Panc1 (cell line): ENCODE measurements at regions not wholly inside any gene's neighbourhood (a gene's known extent, or its start where the extent isn't known, plus 50 kb on each side); places are given as distances from the start of the nearest gene placed in this dataset.

ENCODE experiments used
- ATAC-seq: fragments of 200-7000 bp; cut with Tn5 transposase; 2 replicates; pipeline ENCODE4 v1.9.1; 2020; ENCODE audit warnings: mild to moderate bottlenecking, moderate library complexity
- BruUV-seq: library from RNA; stranded (reverse); fragments of 400-500 nt; replicated peaks from 2 replicates; lab custom pipeline; 2021; lab: Mats Ljungman, UMichigan
- CTCF ChIA-PET: fragments of 300-600 bp; sonication (Branson Sonifier 250); formaldehyde crosslinking; loops from one replicate; lab custom pipeline; 2022; ENCODE audit warnings: antibody characterized with exemption; lab: Charles Lee
- POLR2A ChIA-PET: fragments of 300-600 bp; sonication (Branson Sonifier 250); formaldehyde crosslinking; loops from one replicate; lab custom pipeline; 2022; ENCODE audit warnings: antibody characterized with exemption; lab: Charles Lee
- DNase-seq: peaks from one replicate; pipeline ENCODE4 v3.0.0-alpha.2; 2010; ENCODE audit warnings: low read depth, low spot score
- H3K27ac ChIP-seq: 2 replicates; pipeline ENCODE4 v1.5.1; 2011; ENCODE audit warnings: mild to moderate bottlenecking, low read length, inconsistent platforms
- H3K27me3 ChIP-seq: fragments of 200-500 bp; sonication (Bioruptor generic); 2 replicates; pipeline ENCODE4 v1.6.0; 2014; ENCODE audit warnings: low read length, inconsistent platforms; ENCODE audit not compliant: control insufficient read depth, insufficient read depth
- H3K36me3 ChIP-seq: fragments of 200-500 bp; sonication (Bioruptor generic); 2 replicates; pipeline ENCODE4 v1.5.1; 2014; ENCODE audit warnings: inconsistent platforms, mild to moderate bottlenecking, low read length, moderate library complexity; ENCODE audit not compliant: control insufficient read depth, insufficient read depth
- H3K4me1 ChIP-seq: 2 replicates; pipeline ENCODE4 v1.5.1; 2011; ENCODE audit warnings: inconsistent platforms, mild to moderate bottlenecking, low read length, moderate library complexity; ENCODE audit not compliant: control insufficient read depth, insufficient read depth
- H3K4me3 ChIP-seq, 2 experiments: 2 replicates each; pipeline ENCODE4 v1.5.1; 2011 to 2012; ENCODE audit warnings: low read depth in 2 of 2, low read length in 2 of 2, mild to moderate bottlenecking in 2 of 2, inconsistent platforms in 1 of 2, moderate library complexity in 1 of 2
- H3K9me3 ChIP-seq: fragments of 200-500 bp; sonication (Bioruptor generic); 2 replicates; pipeline ENCODE4 v1.5.1; 2014; ENCODE audit warnings: low read depth, mild to moderate bottlenecking, inconsistent platforms, low read length, moderate library complexity; ENCODE audit not compliant: control insufficient read depth, insufficient read depth
- CTCF ChIP-seq: fragments of 450-650 bp; IDR thresholded peaks from 2 replicates; pipeline ENCODE4 v1.5.1; 2017; ENCODE audit warnings: mild to moderate bottlenecking
- POLR2AphosphoS5 ChIP-seq: IDR thresholded peaks from 2 replicates; pipeline ENCODE4 v1.6.1; 2012; ENCODE audit warnings: mild to moderate bottlenecking, low read depth, low read length, moderate library complexity
- REST ChIP-seq, 2 experiments: IDR thresholded peaks; 2 replicates each; pipeline ENCODE4 v1.6.1; 2011 to 2012; ENCODE audit warnings: low read depth in 2 of 2, control low read depth in 1 of 2, low read length in 1 of 2, mild to moderate bottlenecking in 1 of 2, moderate library complexity in 1 of 2; ENCODE audit not compliant: insufficient read depth in 1 of 2
- SIN3A ChIP-seq: IDR thresholded peaks from 2 replicates; pipeline ENCODE4 v1.6.1; 2012; ENCODE audit warnings: low read depth, mild to moderate bottlenecking, low read length, moderate library complexity, borderline replicate concordance; ENCODE audit not compliant: insufficient read depth
- TCF7L2 ChIP-seq: IDR thresholded peaks from 2 replicates; pipeline ENCODE4 v1.6.1; 2011; ENCODE audit warnings: mild to moderate bottlenecking, low read depth, low read length, inconsistent platforms
- in situ Hi-C: cut with HindIII; loops from 2 replicates; pipeline ENCODE4 v1.10.0; 2016; ENCODE audit warnings: low sequenced_read_pairs, low pct_unique_long_range_greater_than_20kb
- intact Hi-C: fragments of 100-400 bp; cut with micrococcal nuclease; formaldehyde crosslinking; loops from one replicate; pipeline ENCODE4 v1.10.0; 2022; ENCODE audit not compliant: unreplicated experiment

GRCh38 chr12:29039013-29039412 lies 110.1 kb upstream of the FAR2 start:
- CTCF ChIA-PET, result no interaction called here
- no peaks in the 10 kb centered on the region for H3K9me3 ChIP-seq
- no peaks in the 10 kb centered on the region for H3K4me1 ChIP-seq
- no peak for ATAC-seq
- H3K36me3 ChIP-seq, result no peaks in the 10 kb centered on the region
- no peak for DNase-seq
- TF ChIP-seq REST (IDR thresholded peaks at IDR 0.05; ENCODE audit: insufficient read depth in 1 of 2, low read depth in 2 of 2, low read length in 1 of 2) (no peak), POLR2AphosphoS5 (no peak), SIN3A (no peak), TCF7L2 (no peak), CTCF (no peak)
- H3K27me3 ChIP-seq, result no peaks in the 10 kb centered on the region
- POLR2A ChIA-PET, result no interaction called here
- BruUV-seq, result no TSS peak
- in situ Hi-C loops (no loop called here), intact Hi-C loops (no loop called here)
- no peak overlapping the region for H3K27ac ChIP-seq
- no peak overlapping the region for H3K4me3 ChIP-seq

GRCh38 chr12:29041621-29042020 lies 107.5 kb upstream of the FAR2 start:
- no TSS peak for BruUV-seq
- H3K4me3 ChIP-seq, result no peak overlapping the region
- peak; percentile 65 for DNase-seq
- intact Hi-C loops (no loop called here), in situ Hi-C loops (no loop called here)
- no peak for ATAC-seq
- TF ChIP-seq CTCF (no peak), TCF7L2 (no peak)
- no peaks in the 10 kb centered on the region for H3K9me3 ChIP-seq
- no peaks in the 10 kb centered on the region for H3K27me3 ChIP-seq
- ChIA-PET CTCF (no interaction called here), POLR2A (no interaction called here)
- no peaks in the 10 kb centered on the region for H3K4me1 ChIP-seq
- no peaks in the 10 kb centered on the region for H3K36me3 ChIP-seq
- H3K27ac ChIP-seq, result no peak overlapping the region

- Histone ChIP-seq H3K4me3 (no peak overlapping the region), H3K27me3 (no peaks in the 10 kb centered on the region), H3K4me1 (no peaks in the 10 kb centered on the region), H3K27ac (no peak overlapping the region), H3K36me3 (no peaks in the 10 kb centered on the region), H3K9me3 (no peaks in the 10 kb centered on the region)
- DNase-seq, result peak; percentile 30
- ChIA-PET CTCF (no interaction called here), POLR2A (no interaction called here)
- in situ Hi-C loops, result no loop called here
- ATAC-seq, result no peak
- no TSS peak for BruUV-seq
- intact Hi-C loops, result no loop called here
- TF ChIP-seq POLR2AphosphoS5 (no peak), CTCF (no peak), SIN3A (no peak), TCF7L2 (no peak), REST (IDR thresholded peaks at IDR 0.05; ENCODE audit: insufficient read depth in 1 of 2, low read depth in 2 of 2, low read length in 1 of 2) (no peak)
These were observed 106.0 kb upstream of the FAR2 start for GRCh38 chr12:29043069-29043468.
